Stimulated activated CD4-positive, alpha-beta T cell treated with anti-CD3 and anti-CD28 coated beads, Interleukin-1b, Interleukin-23, amount 100 ng/mL, for 24 hours (primary cell): ENCODE measurements at regions not wholly inside any gene's neighbourhood (a gene's known extent, or its start where the extent isn't known, plus 50 kb on each side); places are given as distances from the start of the nearest gene placed in this dataset.
"Not testable (repeated sequence)": the region's sequence is repeated elsewhere in the genome, so short reads cannot be mapped to it uniquely, and the experiment has no call there.

ENCODE experiments used
- DNase-seq, 4 experiments: peaks; one replicate each; pipeline ENCODE4 v3.0.0-alpha.2; 2020; ENCODE audit warnings: low read depth in 4 of 4, low spot score in 1 of 4

DNA sequence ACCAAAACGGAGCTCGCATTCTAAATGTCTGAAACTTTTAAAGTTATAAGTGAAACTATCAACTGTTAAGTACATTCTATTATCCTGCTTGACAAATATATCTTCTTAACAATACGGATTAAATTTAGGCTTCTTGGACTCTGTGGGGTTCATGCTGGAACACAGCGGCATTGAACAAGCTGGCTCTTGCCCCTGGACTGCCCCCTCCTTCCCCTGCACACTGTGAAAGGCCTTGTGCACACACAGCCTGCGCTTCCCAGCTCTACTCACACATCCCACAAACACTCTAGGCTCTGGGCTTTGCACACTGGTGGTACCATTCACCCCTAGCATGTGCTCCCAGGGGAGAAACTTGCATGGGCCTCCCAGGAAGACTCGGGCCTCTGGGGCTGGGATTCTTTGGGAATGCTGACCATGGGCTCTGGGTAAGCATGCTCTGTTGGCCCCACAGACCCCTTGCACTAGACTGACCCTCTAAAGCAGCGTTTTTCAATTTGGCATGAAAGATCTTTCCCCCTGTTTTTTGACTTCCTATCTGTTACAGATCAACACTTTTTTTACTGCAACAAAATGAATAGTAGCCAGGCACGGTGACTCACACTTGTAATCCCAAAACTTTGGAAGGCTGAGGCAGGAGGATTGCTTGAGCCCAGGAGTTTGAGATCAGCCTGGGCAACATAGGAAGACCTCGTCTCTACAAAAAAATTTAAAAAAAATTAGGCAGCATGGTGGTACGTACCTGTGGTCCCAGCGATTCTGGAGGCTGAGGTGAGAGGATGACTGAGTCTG is 96.2 kb upstream of the CPM start:
- DNase-seq = no peak

DNA sequence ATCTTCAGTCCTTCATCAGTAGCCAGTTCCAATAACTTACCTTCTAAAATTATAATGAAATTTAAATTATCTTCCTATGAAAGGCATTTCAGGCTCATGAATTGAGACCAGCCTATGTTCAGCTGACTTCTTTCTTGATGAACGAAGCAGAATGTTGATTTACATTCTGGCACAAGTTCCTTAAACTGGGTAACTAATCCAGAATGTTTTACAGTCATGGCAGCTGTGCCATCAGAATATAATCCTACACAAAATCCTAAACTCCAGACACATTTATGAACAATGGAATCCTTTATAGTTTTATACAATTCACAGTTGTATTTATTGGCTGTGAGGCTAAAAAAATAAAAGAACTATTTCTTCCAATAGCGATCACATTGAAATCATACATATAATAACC is 97.3 kb upstream of the CPM start:
- DNase-seq = no peak

DNA sequence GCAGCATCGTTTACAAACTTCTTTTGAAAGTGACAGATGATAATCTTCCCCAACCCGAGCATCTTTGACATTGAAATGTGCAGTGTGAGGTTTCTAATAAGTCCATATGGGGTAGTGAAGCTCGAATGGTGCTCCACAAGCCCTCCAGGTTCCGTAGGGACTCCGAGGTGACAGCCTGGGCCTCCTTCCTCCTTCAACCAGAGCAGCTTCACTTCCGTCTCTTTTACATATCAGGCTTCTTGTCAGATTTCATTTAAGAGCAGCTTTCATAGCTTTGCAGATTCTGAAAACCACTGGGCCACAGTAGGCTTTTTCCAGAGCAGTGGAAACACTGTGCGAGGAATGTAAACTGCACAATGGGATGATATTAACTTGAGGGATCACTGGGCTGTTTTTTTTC is 103.6 kb upstream of the CPM start:
- DNase-seq = no peak

DNA sequence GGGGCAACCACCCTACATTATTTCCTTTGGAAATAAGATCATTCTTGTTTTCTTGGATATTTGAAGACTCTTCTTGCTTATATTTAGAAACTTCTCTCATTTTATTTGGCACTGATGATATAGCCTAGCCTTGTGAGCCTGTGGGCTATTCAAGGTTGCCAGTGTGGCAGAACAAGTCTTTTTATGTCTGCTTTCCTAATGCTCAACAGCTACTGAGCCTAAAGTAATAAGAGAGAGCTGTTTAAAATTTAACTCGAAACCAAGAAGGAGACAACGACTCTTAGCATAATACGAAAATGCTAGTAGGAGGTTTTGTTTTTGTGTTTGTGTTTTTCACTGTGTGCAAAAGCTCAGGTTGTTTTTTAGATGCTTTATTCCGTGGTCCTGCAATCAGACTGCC is 104.0 kb upstream of the CPM start:
- DNase-seq = no peak

DNA sequence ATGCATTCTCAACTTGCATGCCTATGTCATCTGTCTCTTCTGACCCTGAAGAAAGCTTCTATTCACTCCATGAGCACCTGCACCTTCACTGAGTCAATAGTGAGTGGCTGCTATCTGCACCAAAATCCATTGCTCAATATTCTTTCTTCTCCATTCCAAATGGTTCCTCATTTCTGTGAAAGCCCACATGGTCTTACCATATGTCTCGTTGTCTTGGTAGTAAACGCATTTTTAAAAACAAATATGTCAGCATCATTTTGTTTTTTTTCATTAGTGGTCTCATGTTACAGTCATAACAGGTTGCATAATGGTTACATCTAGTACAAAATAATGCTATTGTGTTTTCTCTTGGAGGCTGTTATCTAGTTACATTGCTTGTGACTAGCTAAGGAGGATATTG is 106.9 kb upstream of the CPM start:
- no peak for DNase-seq

DNA sequence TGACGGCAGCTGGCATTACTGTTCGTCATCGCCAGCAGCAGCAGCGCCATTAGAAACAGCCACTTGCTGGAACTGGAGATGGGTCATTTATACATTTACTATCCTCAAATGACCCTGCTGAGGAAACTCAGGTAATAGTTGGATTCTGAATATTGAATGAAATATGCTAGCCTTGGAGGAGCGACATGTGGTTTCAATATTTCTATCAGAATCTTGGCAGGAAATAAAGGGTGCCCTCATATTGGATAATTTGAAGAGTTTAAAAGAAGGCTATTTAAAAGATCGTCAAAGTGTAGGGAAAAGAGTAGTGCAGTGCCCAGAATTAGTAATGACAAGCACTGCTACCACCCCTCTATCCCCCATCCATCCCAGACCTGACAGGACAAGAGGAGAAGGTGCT is 109.6 kb upstream of the CPM start:
- no peak for DNase-seq

DNA sequence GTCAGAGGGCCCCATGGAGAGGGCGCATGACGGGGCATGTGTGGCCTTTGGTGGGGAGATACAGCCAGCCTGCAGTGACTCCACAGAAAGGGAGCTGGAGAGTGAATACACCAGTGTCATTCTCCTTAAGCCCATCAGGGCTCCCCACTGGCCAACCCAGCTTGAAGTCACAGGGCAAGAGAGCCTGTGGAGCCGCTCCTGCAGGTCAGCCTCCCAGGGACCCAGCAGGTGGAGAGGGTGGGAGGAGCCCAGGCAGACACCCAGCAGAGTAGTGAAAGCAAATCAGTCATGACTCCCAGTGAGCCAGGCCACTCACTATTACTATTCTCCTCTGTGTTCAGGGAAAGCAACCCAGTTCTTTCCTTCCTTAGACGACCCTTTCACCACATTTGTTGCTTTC is 110.0 kb upstream of the CPM start:
- no peak for DNase-seq

DNA sequence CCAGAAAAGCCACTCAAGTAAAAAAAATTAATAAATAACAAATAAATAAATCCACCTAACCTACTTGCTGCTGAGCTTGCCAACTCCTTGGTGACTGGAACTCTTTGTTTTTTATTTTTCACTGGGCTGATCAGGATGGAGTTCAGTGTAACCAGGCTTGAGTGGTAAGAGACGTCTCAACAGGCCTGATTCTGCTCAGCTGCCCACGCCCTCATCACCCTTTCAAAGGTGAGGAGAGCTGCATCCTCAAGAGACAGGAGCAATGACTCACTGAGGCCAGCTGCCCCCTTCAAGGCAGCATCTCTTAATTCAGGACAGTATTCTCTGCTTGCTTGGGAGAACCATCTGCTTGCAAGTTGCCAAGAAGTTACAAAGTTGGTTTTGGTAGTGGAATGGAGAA is 111.9 kb upstream of the CPM start:
- DNase-seq = no peak

DNA sequence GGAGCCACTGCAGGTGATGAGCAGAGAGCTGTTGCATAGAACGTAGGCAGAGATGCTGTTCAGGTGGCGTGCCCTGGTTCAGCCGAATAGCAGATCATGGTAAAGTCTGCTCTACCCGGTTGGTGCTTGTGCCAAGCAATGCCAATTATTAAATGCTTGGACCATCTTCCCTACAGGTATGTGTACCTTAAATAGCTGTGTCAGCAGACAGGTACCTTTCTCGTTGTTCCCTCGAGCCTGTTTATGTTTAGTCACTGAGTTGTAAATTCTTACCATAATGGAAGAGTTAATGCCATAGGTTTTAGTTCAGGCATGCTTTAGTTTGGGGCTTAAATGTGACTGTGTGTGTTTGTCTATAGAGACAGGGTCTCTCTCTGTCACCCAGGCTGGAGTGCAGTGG is 112.5 kb upstream of the CPM start:
- no peak for DNase-seq

DNA sequence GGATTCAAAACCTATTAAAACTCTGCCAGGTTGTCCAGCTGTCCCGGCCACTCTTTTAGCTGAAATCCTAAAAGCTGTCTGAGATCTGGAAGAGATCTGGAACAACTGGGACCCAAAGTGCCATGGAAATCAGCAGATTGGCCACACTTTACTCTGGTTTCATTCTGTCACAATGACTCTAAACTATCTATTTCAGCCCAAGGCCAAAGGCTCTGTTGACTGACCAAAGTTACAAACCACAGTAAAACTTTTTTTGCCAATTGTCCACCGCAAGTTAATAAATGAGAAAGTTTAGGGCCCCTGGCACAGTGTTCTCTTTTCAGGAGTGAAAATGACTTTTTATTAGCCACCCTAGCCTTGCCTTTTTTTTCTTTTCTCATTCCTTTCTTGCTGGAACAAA is 113.4 kb upstream of the CPM start:
- no peak for DNase-seq

DNA sequence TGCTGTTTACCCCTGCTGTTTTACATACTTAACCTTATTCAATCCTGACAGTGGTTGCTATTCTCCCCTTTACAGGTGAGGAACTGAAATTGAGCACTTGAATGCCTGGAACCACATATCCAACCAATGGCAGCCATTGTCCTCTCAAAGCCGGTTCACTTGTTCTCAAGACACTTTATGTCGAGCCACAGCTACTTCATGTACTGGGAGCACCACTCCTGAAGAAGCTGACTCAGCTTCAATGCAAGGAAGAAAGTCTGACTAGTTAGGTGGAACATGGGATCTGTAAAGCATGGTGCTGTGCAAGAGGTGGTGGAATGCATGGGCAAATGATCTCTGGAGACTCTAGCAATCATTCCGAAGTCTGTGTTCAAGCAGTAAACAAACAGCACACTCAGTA is 113.9 kb upstream of the CPM start:
- DNase-seq = no peak

DNA sequence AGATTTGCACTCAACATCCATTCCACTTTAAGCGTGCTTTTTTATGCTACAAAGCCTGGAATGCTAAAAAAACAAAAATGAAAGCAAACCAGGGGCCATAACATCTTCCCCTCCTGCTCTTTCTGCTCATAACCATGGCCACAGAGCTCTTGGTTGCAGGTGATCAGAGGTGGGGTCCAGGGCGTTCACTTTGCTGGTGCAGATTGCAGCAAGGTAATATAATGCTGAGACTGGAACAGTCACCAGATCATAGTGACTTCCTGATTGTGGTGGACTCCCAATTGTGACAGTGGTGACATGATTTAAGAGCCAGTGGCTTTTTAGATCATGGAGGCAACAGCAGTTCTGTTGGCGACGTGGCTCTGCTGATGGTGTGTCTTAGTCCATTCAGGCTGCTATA is 115.0 kb upstream of the CPM start:
- no peak for DNase-seq

DNA sequence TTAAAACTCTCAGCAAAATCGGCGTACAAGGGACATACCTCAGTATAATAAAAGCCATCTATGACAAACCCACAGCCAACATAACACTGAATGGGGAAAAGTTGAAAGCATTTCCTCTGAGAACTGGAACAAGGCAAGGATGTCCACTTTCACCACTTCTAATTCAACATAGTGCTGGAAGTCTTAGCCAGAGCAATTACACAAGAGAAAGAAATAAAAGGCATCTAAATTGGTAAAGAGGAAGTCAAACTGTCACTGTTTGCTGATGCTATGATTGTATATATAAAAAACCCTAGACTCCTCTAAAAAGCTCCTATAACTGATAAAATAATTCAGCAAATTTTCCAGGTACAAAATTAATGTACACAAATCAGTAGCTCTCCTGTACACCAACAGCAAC is 116.9 kb upstream of the CPM start:
- not testable (repeated sequence) for DNase-seq

DNA sequence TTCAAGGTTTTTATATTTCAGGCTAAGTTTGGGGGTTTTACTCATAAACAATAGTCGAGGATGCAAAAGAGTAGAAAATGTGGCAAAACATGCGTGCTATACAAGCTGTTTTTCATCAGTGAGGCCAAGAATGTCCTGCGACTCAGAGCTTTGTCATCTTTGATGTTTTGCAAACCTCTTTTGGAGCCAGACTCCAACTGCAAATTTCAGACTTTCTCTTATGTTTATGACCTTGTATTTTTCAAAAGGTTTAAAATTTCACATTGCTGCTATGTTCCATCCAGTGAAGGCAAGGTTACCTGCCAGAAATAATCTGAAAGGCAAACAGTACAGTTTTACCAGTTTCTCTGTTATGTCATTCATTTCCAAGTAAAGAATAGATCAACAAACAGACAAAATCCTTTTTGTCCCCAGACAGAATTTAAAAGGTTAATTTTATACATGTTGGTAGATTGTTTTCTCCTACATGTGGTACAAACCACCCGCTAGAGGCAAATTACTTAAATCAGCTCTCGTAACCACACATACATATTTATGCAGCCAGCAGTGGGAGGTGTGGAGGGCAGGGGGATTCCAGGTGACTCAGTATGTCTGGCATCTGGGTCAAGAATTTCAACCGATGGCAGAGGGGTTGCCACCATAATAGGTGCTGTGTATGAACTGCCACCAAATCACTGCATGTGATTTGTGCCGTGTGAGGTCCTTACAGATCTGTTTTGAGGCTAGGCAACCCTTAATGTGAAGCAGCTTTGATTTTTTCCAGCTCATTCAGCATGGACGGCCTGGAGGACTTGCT is 119.8 kb upstream of the CPM start:
- peak in 3 of 4 experiments; percentile 16 to 41 (median 34) for DNase-seq

DNA sequence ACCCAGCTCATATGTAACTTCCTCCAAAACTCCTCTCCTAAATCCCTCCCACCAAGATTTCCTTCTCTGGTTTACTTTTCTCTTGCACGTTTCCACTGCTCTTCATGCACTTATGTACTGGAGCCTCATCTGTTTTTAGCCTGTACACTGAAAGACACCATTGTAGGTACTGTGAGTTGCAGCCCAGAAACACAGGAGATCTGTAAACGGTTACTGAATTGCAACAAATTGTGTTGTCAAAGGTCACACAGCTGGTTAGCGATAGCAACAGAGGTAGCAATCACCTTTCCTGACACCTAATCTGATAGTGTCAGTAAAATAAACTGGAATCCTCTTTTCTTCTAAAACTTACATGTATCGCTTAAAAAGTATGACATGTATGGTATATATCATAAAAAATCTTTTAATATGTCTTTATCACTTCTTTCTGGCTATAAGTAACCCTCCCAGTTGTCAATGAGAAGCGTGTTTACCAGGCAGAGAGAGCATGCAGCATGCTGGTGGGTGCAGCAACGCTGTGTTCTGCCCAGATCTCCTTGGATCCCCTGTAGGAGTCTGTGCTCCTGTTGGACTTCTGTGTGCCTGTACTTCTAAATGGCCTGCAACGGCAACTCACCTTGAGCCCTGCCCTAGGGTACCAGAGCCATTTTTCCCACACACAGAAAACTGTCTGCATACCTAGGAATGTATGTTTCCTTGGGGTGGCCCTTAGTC is 121.5 kb upstream of the CPM start:
- no peak for DNase-seq

DNA sequence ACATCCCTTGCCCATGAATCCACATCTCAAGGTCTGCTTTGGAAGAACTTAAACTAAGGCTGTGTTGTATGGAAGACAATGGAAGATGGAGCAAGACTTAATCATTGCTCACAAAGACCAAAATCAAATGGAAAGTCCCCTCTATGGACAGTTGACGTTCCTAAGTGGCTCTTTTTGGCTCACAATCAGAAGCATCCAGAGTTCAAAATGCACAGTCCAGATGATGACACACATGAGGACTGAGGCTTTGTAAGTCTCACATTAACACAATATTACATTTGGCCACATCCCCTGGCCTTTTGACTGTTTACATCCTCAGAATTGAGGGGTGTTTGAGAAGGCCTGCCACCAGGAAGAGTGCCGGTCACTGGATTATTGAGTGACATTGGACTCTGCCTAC is 122.3 kb upstream of the CPM start:
- DNase-seq = no peak

DNA sequence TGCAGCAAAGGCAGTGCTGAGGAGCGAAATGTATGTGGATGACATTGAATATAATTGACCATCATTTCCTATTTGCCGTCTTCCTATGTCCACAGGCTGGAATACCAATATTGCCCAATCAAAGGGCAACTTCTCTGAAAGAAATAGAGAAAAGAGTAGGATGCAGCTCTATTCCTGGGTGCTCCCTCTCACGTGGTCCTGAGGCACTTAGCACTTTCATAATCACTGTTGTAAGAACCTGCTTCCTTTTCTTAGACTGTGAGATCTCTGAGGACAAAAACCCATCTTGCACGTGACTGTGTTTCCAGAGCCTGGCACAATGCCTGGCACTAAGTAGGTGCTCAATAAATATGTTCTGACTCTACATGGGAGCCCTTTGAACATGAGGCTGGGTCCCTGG is 122.7 kb upstream of the CPM start:
- DNase-seq = no peak

DNA sequence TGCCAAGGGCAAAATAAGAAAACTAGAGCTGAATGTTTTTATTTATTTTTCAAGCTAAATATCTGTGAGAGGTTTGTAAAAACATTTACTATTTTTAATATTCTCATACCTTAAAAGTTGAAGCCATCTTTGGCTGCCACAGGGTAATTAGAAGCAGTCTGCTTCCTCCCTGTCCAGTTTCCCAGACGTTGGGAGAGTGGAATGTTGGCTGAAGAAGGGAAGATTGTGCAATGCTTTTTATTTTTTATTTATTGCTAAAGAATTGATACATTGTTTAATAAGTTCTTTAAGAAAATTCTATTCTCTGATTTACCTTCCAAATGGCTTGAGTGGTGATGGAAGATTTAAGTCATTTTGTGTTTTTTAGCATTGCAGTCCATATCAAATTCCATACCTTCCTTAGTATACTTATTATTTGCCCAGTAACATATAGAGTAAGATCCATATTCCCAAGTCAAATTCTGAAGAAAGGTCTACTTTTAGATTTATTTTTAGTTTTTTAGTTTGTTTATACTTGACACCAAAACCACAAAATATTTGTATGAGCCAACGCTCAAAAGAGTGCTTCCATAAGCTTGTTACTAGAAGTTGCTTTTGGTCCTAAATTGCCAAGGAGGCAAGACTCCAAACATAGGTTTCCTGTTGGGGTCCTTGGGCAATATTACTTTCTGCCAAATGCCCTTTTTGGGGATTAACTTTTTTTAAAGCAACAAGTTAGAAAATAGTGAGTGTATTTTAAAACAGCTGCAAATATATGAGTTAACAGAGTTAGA is 124.0 kb upstream of the CPM start:
- DNase-seq = no peak

DNA sequence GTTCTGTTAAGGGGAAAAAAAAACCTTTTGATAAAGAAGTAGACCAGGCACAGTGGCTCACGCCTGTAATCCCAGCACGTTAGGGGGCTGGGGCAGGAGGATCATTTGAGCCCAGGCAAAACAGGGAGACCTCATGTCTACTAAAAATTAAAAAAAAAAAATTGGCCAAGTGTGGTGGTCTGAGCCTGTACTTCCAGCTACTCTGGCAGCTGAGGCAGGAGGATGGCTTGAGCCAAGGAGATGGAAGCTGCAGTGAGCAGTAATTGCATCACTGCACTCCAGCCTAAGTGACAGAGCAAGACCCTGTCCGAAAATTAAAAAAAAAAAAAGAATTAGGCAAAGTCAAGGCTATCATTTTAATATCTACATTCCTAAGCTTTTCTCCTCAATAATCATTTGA is 124.8 kb upstream of the CPM start:
- no peak for DNase-seq

DNA sequence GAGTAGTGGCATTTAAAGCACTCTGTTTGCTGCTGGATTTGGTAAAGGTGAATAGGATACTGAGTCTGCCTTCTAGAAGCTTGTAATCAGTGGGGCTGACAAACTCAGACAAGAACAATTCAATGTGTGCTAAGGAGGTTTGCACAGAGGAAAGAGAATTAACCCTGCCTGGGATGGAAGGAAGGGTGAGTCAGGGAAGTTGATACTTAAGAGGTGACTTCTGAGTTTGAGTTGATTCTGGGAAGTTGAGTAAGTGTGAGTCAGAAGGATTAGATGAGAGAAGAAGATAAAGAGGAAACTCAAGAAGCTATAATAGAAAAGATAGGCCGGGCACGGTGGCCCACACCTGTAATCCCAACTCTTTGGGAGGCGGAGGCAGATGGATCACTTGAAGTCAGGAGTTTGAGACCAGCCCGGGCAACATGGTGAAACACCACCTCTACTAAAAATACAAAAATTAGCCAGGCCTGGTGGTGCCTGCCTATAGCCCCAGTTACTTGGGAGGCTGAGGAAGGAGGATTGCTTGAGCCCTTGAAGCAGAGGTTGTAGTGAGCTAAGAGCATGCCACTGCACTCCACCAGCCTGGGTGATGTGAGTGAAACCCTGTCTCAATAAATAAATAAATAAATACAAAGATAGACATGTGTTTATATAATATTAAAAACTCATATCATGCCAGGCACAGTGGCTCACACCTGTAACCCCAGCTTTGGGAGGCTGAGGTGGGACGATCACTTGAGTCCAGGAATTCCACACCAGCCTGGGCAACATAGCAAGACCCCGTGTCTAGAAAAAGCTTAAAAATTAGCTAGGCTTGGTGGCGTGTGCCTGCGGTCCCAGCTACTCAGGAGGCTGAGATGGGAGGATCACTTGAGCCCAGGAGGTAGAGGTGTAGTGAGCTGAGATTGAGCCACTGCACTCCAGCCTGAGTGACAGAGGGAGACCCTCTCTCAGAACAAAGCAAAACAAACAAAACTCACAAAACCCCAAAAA is 126.8 kb upstream of the CPM start:
- peak in 1 of 4 experiments; percentile 8 for DNase-seq
